Bronchial epithelial cell (primary cell): ENCODE measurements at regions not wholly inside any gene's neighbourhood (a gene's known extent, or its start where the extent isn't known, plus 50 kb on each side); places are given as distances from the start of the nearest gene placed in this dataset.

Experiments
- DNase-seq: peaks from one replicate; pipeline ENCODE4 v3.0.0-alpha.2; 2010; ENCODE audit warnings: low read depth
- FAIRE-seq: peaks from 2 replicates; lab custom pipeline; 2011; peaks lifted over from hg19 to GRCh38; lab: Jason Lieb, UNC
- H3K27me3 ChIP-seq: 2 replicates; pipeline ENCODE4 v1.5.1; 2011; ENCODE audit warnings: low read length; ENCODE audit not compliant: control insufficient read depth, insufficient read depth
- H3K36me3 ChIP-seq: 2 replicates; pipeline ENCODE4 v1.5.1; 2011; ENCODE audit warnings: low read length; ENCODE audit not compliant: control insufficient read depth, insufficient read depth
- H3K4me3 ChIP-seq: 2 replicates; pipeline ENCODE4 v1.5.1; 2011; ENCODE audit warnings: mild to moderate bottlenecking, low read depth, low read length, control low read depth
- TF ChIP-seq, protein P1 (sequence below): IDR thresholded peaks from 2 replicates; pipeline ENCODE4 v1.5.1; 2011; ENCODE audit warnings: mild to moderate bottlenecking, moderate library complexity, low read length, control low read depth, inconsistent platforms; ENCODE audit not compliant: insufficient read depth, severe bottlenecking

DNA sequence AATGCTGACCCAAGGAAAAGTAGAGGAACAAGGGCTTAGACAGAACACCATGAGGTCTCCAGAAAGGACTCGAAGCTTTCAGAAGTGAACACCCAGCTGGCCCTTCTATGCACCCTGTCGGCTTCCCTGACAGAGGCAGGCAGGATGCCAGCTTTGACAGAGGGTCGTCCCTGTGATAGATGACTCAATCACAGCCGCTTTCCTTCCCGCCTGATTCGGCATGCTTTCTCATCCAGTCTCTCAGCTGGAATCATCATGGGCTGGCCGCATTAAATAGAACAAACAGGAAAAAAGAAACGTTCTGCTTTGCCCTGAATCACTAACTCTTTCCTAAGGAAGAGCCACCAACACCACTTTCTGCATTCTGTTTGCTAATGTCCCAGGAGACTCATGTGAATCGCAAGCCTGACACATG lies 140.3 kb upstream of the RAB12 start:
- TF ChIP-seq, protein P1, sequence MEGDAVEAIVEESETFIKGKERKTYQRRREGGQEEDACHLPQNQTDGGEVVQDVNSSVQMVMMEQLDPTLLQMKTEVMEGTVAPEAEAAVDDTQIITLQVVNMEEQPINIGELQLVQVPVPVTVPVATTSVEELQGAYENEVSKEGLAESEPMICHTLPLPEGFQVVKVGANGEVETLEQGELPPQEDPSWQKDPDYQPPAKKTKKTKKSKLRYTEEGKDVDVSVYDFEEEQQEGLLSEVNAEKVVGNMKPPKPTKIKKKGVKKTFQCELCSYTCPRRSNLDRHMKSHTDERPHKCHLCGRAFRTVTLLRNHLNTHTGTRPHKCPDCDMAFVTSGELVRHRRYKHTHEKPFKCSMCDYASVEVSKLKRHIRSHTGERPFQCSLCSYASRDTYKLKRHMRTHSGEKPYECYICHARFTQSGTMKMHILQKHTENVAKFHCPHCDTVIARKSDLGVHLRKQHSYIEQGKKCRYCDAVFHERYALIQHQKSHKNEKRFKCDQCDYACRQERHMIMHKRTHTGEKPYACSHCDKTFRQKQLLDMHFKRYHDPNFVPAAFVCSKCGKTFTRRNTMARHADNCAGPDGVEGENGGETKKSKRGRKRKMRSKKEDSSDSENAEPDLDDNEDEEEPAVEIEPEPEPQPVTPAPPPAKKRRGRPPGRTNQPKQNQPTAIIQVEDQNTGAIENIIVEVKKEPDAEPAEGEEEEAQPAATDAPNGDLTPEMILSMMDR = no peak
- H3K4me3 ChIP-seq = no peak overlapping the region
- no peak for DNase-seq
- no peaks in the 10 kb centered on the region for H3K36me3 ChIP-seq
- FAIRE-seq = no peak
- H3K27me3 ChIP-seq = peaks cover 2% of the 10 kb centered on the region

DNA sequence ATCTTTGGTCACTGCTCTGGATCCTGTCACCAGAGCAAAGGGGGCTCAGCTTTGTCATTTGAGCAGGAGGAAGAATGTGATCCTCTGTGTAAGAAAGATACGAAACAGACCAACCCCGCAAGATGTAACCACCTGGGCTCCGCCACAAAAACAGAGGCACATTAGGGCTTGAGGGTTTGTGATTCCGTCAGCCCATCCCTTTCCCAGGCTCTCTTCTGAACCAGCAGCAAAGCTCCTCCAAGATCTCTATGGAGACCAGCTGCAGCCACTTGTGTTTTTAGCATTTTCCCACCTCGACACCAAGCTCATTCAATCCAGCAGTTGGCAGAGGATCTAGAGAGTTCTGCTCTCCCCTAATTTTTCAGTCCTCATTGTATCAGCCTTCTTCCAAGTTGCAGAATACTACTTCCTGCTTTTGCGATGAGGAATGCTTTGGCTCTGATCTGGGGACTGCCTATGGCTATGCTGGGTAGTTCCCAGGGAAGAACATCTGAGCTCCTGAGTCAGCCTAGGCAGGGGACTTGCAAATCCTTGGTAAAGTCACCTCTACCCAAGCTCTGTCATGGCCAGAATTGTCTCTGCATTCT lies 139.6 kb upstream of the RAB12 start:
- Histone ChIP-seq H3K27me3 (peaks cover 2% of the 10 kb centered on the region), H3K4me3 (no peak overlapping the region), H3K36me3 (no peaks in the 10 kb centered on the region)
- TF ChIP-seq, protein P1 = no peak
- peak; percentile 31 for DNase-seq
- FAIRE-seq = peak; percentile 58

DNA sequence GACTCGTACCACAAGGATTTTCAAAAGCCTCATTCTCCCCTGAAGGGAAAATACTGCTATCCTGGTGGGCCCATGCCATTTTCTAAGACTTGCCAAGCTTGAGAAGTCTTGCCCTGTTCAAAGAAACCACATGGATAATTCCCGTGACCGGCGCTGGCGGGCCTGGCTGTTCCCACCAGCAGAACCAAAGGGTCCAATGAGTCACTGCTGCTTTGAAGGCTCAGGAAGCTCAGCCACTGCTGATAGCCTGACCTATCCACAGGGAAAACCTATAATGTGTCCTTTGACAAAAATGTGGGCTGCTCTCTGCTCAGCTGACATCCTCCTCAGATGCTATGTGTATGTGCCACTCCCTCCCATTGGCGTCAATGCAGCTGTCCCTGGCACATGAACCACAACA lies 137.9 kb upstream of the RAB12 start:
- Histone ChIP-seq H3K4me3 (no peak overlapping the region), H3K36me3 (no peaks in the 10 kb centered on the region), H3K27me3 (peaks cover 2% of the 10 kb centered on the region)
- no peak for DNase-seq
- TF ChIP-seq, protein P1 = no peak
- no peak for FAIRE-seq

DNA sequence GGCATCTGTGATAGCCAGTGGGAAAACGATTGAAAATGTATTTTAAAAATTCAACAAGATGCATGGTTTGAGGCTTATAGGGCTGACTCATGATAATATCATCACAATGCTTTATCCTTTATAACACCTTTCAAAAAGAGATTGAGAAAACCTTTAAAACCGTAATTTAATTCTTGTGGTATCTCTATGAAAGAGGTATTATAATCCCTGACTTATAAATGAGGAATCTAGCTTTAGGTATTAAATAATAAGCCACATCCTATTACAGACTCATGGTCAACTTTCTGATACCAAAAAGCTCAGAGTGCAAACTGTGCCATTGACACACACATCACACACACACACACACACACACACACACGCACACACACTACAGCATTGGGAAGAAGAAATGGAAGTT lies 134.6 kb upstream of the RAB12 start:
- H3K4me3 ChIP-seq = no peak overlapping the region
- no peaks in the 10 kb centered on the region for H3K36me3 ChIP-seq
- FAIRE-seq = no peak
- TF ChIP-seq, protein P1 = no peak
- peak; percentile 8 for DNase-seq
- H3K27me3 ChIP-seq = peaks cover 2% of the 10 kb centered on the region

DNA sequence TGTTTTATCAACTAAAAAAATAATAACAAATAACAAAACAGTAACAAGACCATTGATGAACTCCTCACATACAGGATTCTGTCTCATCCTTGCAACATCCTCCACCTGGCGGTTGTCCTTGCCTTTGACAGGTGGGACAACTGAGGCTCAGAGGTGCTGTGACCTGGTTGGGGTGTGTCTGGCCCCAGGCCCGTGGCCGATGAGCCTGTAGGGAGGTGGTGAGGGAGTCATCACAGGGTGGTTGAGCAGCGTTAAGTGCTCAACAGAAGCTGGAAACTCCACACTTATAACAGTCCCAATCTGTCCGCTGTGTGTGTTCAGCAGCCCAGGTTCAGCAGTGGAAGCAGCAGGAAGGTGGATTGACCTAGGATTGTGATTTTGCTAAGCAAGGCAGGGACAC lies 131.6 kb upstream of the RAB12 start:
- TF ChIP-seq, protein P1 = no peak
- Histone ChIP-seq H3K36me3 (no peaks in the 10 kb centered on the region), H3K4me3 (no peak overlapping the region), H3K27me3 (peaks cover 2% of the 10 kb centered on the region)
- DNase-seq (no peak), FAIRE-seq (no peak)
